ENCODE measurements at regions not wholly inside any gene's neighbourhood (a gene's known extent, or its start where the extent isn't known, plus 50 kb on each side); places are given as distances from the start of the nearest gene placed in this dataset.

DNA sequence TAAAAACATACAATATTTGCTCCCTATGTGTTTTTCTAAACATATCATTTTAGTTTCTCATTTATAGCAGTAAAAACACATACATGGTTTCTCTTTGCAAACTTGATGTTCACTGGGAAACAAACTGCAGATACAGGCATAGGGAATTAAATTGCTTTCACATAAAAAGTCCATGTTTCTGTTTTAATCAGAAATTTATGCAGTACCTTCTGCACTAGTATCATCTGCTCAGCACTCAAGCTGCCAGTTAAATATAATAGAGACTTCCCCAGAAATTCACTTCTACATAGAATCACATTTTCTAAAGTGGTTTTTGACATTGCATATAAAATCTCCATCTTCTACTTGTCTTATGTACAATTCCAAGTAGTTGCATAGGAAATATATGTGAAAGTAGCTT lies 1107.3 kb upstream of the NRXN1 start:
- DNase-seq (ENCODE audit: low spot score), result no peak

GRCh38 chr2:52135235-52135634 lies 1103.3 kb upstream of the NRXN1 start:
- no peak for DNase-seq (ENCODE audit: low spot score)

DNA sequence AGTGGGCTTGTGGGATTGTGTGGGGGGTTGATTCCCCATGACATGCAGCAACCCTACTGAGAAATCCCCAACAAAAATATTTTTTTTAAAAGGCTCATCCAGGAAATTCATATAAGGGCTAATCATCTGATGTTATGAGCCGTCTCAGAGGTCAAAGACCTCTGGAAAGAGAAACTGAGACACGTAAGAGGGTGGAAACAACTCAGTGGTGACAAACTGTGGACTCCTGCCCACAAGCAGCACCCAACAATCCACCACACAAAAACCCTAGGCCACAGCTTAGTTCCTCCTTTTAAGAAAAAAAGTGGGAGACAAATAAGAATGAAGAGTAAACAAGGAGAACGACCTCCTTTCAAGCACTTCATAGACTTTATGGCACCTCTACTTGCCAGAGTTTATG lies 1096.1 kb upstream of the NRXN1 start:
- DNase-seq (ENCODE audit: low spot score), result no peak

DNA sequence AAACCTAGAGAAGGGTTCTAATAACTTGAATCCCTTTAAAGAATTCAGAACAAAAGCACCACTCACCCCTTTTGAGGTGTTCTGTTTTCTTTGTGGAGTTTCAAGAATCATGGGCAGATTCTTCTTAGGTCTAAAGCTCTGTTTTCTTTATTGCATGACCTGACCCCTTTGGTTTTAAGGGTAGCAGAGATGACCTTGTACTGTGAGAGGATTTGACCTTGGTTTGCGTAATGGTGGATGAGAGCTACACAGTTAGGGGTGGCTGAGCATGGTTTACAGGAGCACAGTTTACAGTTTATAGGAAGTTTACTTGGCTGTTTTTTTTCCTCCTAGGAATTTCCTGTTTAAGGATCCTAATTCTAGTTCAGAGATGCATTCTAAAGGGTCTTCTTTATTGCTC lies 1095.6 kb upstream of the NRXN1 start:
- no peak for DNase-seq (ENCODE audit: low spot score)

- DNase-seq (ENCODE audit: low spot score), result no peak
Measured at GRCh38 chr2:52117299-52117698, 1085.4 kb upstream of the NRXN1 start.

DNA sequence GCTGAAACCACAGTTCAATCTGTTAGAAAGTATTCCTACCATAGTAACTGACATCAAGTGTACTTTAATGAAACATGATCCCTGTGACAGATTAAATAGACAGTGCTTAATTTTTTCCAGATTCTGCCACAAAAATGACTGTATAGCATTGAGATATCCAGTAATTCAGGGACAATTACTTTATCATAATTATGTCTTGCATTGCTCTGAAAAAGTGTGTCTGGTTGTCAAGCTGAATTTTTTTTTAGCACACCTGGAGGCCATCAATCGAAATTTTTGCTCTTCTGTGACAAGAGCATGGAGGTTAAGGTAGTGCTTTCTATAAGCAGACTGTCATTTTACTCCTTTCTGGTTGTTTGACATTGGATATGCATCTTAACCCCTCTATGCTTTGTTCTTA lies 1083.8 kb upstream of the NRXN1 start:
- no peak for DNase-seq (ENCODE audit: low spot score)

DNA sequence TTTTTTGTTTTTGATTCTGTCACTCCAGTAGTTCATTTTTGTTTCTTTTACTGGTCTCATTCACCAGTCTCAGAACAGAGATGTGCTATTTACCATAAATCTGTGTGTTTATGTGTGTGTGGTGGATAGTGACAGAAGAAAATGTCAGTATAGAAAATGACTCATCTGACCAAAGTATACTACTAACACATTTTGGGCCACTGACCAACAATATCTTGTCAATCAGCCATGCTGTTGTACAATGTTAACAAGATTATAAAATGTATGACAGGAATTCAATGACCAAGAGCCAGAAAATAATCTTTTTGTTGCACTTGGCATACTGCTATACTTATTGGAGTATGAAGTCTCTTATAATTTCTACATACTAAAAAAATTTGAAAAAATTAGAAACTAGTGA lies 1081.4 kb upstream of the NRXN1 start:
- no peak for DNase-seq (ENCODE audit: low spot score)

- no peak for DNase-seq (ENCODE audit: low spot score)
Measured at GRCh38 chr2:52112141-52112540, 1080.2 kb upstream of the NRXN1 start.

GRCh38 chr2:52107124-52107523 lies 1075.2 kb upstream of the NRXN1 start:
- no peak for DNase-seq (ENCODE audit: low spot score)

DNA sequence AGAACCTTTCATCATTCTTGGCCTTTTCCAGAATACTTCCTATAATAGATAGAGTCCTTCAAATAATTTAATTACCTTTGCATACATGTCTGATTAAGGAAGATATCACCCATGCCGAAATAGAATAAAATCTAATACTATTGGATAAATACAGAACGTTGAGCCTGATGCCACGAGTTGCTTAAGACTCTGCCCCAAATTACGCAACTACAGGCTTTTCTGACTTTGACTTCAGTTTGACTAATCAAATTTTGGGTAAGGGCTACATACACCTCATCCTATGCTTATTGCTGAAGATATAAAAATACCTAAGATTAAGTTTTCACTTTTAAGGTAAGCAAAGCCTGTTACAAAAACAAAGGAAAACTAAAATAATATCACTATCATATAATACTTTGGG lies 1065.1 kb upstream of the NRXN1 start:
- DNase-seq (ENCODE audit: low spot score), result no peak

GRCh38 chr2:52084759-52085158 lies 1052.8 kb upstream of the NRXN1 start:
- no peak for DNase-seq (ENCODE audit: low spot score)

GRCh38 chr2:52083214-52083613 lies 1051.3 kb upstream of the NRXN1 start:
- no peak for DNase-seq (ENCODE audit: low spot score)

DNA sequence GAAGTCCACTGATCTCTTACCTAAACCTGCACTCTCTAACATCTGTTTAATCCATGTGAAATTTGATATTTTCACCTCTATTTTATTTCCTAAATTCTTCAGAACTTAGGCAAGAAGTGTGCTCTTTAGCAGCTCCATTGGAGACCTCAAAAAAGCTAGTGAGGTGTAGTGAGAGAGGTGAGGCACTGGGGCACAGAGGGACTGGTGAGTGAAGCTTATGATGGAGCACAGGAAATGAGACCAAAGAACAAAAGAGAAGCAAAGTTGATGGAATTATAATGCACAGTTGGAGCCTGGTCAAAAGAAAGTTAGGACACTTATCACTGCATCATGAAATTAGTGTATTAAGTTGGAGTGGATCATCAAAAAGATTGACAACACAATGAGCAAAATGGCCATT lies 1050.7 kb upstream of the NRXN1 start:
- DNase-seq (ENCODE audit: low spot score), result no peak

DNA sequence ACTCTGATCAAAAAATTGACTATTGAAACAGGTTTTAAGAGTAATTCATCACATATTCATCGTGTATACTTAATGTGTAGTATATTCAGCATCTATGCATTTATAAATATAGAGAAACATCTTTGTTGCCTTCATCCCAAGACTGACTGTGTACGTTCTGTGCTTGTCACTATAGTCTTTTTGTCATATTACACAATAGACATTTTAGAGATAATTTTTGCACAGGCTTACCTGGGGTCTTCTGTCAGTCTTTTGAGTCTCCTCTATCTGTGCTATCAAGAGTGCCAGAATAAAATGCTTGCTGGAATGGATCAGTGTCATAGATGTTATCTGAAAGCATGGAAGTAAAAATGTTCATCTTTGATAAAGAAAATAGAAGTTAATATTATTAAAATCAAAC lies 1047.7 kb upstream of the NRXN1 start:
- no peak for DNase-seq (ENCODE audit: low spot score)

DNA sequence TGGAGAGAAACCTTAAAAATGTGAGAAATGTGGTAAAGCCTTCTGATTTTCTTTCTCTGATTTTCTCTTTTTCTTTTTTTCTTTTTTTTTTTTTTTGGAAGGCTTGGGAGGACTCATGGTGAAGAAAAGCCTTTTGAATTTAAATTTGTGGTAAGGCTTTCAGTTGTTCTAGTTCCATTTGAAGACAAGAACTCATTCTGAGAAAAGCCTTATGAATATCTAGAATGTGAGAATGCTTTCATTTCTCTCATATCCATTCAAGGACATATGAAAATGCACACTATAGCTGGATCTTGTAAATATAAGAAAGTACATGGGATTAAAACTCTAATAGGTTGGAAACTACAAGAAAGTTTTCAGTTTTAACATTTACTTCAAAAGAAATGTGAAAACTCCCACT lies 1045.2 kb upstream of the NRXN1 start:
- DNase-seq (ENCODE audit: low spot score), result no peak

GRCh38 chr2:52074130-52074719 lies 1042.3 kb upstream of the NRXN1 start:
- no peak for DNase-seq (ENCODE audit: low spot score)

DNA sequence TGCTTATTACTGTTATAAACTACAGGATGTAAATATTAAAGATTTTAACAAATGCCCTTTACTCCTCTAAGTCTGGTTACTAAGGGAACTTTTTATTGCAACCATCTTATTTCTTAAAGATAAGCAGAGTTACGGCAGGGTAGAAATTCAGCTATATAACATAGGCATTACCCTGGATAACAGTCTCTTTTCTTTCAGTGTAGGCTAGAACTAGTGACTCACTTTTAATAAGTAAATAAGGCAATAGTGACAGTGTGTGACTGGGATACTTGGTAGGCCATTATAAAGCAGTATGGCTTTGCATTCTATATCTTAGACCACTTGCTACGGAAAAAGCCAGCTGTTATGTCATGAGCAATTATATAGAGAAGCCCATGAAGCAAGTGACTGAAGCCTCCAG lies 1041.0 kb upstream of the NRXN1 start:
- DNase-seq (ENCODE audit: low spot score), result no peak

GRCh38 chr2:52070665-52071064 lies 1038.7 kb upstream of the NRXN1 start:
- DNase-seq (ENCODE audit: low spot score), result no peak

- DNase-seq (ENCODE audit: low spot score), result no peak
Measured at GRCh38 chr2:52064234-52064633, 1032.3 kb upstream of the NRXN1 start.

- DNase-seq (ENCODE audit: low spot score), result no peak
Measured at GRCh38 chr2:52054824-52055223, 1022.9 kb upstream of the NRXN1 start.

DNA sequence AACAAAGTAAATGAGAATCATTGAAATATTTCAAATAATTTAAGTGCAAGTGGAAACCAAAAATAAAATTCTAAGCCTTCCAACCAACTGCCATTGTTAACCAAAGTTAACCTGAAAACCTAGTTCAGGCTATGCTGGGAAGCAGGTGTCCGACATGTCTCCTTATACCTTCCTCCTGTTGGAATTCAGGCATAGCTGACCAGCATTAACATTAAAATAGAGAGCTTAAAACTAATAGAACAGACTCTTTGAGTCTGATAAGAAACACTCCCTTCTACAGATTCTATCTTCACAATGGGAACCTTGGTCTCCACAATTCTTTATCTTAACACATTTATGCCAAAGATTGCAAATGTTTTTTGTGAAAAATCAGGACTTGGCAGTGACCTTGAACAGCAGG lies 1004.9 kb upstream of the NRXN1 start:
- no peak for DNase-seq (ENCODE audit: low spot score)

DNA sequence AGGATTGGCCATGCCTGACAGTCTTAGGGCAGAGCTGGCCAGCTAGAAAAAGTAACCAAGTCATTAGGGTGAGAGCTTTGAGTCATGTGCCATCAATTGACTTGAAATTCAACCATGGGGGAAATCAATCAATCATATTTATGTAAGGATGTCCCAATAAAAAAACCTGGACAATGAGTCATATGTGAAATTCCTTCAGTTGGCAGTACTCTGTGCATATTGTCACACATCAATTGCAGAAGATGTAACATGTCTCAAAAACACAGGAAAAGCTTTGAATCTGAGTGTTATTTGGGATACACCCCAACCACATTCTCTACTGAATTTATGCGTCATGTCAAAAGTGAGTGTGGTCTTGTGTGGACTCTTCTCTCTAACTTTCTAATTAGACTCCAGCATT lies 1004.1 kb upstream of the NRXN1 start:
- no peak for DNase-seq (ENCODE audit: low spot score)

DNA sequence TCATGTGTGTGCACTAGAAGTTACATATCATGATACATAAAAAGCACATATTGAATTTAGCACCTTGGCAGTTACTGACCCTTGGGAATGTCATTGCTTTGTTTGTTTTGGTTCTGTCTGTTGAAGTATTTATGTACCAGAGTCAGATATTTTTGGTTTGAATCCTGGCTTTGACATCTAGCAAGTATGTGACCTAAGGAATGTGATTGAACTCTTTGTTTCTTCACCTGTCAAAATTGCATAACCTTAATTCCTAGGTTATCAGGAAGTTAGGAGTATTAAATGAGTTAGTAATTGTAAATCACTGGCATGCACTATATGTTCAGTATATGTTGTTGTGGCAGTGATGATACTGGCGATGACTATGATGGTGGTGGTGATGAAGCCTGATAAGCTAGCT lies 1003.5 kb upstream of the NRXN1 start:
- no peak for DNase-seq (ENCODE audit: low spot score)

- DNase-seq (ENCODE audit: low spot score), result no peak
Measured at GRCh38 chr2:52034706-52035105, 1002.8 kb upstream of the NRXN1 start.

DNA sequence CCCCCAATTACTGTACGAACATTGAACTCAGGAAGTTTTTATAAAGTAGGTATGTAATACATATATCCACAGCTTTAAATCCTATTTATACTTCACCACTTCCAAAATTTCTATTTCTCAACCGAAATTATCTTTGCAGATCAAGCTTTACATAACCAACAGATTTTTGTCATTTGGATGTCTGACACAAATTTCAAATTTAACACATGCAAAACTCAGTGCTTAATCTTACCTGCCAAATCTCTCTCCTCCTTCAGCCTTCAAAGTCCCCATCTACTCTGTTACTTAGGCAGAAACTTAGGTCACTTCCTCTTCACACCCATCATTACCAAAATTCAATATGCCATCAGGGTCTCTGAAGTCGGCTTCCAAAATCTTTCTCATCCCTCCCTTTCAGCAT lies 990.1 kb upstream of the NRXN1 start:
- no peak for DNase-seq (ENCODE audit: low spot score)
